ENCODE measurements at regions not wholly inside any gene's neighbourhood (a gene's known extent, or its start where the extent isn't known, plus 50 kb on each side); places are given as distances from the start of the nearest gene placed in this dataset.

- TF ChIP-seq, protein P1, sequence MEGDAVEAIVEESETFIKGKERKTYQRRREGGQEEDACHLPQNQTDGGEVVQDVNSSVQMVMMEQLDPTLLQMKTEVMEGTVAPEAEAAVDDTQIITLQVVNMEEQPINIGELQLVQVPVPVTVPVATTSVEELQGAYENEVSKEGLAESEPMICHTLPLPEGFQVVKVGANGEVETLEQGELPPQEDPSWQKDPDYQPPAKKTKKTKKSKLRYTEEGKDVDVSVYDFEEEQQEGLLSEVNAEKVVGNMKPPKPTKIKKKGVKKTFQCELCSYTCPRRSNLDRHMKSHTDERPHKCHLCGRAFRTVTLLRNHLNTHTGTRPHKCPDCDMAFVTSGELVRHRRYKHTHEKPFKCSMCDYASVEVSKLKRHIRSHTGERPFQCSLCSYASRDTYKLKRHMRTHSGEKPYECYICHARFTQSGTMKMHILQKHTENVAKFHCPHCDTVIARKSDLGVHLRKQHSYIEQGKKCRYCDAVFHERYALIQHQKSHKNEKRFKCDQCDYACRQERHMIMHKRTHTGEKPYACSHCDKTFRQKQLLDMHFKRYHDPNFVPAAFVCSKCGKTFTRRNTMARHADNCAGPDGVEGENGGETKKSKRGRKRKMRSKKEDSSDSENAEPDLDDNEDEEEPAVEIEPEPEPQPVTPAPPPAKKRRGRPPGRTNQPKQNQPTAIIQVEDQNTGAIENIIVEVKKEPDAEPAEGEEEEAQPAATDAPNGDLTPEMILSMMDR (IDR thresholded peaks at IDR 0.05): no peak
Measured at GRCh38 chr7:42476255-42476654, 239.2 kb upstream of the GLI3 start.

DNA sequence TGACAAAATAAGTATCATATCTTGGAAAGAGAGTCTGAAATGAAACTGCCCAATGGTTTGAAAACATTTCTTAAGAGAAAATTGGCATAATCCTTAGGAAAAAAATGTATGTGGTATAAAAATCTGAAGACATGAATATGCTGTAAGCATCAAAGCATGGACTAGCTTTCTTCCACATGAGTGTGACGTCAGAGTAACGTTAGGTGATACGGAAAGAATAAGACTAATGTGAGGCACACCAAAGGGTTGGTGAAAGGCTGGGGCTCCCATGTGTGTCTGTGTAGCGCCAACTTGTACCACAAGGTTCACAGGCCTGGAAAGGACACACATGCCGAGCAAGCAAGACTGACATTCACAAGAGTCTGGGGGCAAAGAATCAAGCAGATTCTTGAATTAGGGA, 238.1 kb upstream of the GLI3 start:
- TF ChIP-seq, protein P1 (IDR thresholded peaks at IDR 0.05): no peak

DNA sequence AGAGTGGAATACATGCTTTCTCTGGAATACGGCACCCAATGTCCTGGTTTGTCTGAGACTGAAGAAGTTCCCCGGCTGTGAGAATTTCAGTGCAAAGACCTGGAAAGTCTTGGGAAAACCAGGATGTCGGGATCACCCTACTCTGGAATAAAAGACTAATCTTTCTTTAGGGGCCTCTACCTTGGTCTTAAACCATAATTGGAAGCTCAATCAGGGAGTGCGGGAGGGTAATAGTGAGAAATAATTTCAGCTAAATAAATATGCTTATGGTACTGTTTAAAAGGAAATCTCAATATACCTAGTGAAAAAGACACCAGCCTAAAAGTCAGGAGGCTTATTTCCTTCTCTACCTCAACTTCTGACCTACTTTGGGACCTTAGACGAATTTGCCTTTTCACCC, 236.1 kb upstream of the GLI3 start:
- TF ChIP-seq, protein P1 (IDR thresholded peaks at IDR 0.05): no peak

DNA sequence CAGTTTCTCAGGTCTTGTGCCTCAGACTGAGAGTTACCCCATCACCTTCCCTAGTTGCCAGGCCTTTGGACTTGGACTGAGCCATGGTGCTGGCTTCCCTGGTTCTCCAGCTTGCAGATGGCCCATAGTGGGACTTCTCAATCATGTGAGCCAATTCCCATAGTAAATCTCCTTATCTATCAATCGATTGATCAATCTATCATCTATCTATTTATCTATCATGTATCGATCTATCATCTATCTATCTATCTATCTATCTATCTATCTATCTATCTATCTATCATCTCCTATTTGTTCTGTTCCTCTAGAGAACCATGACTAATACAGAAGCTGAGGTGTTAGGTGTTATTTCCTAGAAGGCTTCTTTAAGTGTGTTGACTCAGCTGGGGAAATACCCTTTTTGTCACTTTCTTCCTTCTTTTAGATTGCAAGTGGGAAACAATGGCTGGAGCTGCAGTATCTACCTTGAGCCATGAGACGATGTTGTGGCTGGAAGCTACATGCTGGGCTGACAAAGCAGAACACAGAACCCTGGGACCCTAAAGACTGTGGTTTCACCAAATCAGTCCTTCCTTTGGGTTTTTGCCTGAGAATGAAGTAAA, 234.7 kb upstream of the GLI3 start:
- TF ChIP-seq, protein P1 (IDR thresholded peaks at IDR 0.05): no peak

DNA sequence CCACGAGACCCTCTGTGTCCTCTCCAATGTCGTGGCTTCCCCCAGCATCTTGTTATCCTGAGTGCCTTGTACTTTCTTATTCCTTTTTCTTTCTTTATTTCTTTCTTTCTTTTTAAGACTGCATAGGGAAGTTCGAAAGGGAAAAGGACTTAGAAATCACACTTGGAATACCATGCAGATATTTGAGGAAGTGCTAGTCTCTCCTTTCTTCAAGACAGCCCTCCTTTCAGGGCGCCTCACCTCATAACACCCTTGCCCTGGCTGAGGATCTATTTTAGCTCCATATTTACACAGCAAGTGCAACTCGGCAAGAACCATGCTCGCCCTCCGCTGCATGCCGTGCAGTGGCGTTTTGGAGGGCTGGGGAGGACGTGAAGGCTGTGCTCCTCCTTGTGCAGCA, 232.3 kb upstream of the GLI3 start:
- TF ChIP-seq, protein P1 (IDR thresholded peaks at IDR 0.05): no peak

GRCh38 chr7:42468471-42468870, 231.5 kb upstream of the GLI3 start:
- TF ChIP-seq, protein P1 (IDR thresholded peaks at IDR 0.05): no peak

DNA sequence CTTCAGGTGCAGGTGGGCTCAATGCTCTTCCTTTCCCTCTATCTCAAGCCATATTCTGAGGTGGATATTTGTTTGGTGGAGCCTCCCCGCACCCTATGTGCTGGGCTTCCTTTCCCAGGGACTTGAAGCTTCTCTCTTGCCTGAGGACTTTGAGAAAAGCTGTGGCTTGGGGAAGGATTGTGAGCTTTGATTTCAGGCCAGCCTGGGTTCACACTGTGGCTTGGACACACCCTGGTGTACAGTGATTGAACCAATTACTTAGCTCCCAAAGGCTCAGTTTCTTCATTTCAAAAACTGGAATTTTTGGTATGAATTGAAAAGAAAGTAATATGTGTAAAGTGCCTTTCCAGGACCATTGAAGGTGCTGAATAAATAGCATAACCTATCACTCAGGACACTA, 224.5 kb upstream of the GLI3 start:
- TF ChIP-seq, protein P1 (IDR thresholded peaks at IDR 0.05): no peak

- TF ChIP-seq, protein P1 (IDR thresholded peaks at IDR 0.05): no peak
Measured at GRCh38 chr7:42460933-42461332, 223.9 kb upstream of the GLI3 start.

Measured in LNCAP (cell line).